Right kidney (tissue), 1 donor: ENCODE measurements at regions not wholly inside any gene's neighbourhood (a gene's known extent, or its start where the extent isn't known, plus 50 kb on each side); places are given as distances from the start of the nearest gene placed in this dataset.
"Not testable (repeated sequence)": the region's sequence is repeated elsewhere in the genome, so short reads cannot be mapped to it uniquely, and the experiment has no call there.

Source experiments
- DNase-seq: peaks from one replicate; pipeline ENCODE4 v3.0.0-alpha.2; 2016

DNA sequence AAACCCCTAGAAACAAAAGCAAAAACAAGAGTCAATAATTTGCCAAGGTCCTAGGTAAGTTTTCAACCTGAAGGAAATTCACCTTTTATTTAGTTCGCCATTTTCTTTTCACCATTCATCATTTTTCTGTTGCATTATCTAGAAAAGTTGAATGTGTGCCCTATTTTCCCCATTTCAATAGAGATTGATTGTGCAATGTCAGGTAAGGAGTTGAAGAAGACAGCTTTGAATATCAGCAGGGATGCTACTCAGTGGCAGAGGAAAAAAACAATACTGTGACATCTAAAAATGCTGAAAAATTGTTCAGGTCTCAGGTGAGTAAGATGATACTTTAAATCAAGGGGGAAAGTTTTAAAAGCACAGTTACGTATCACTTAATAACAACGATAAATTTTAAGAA lies 813.7 kb downstream of the DTWD2 start:
- no peak for DNase-seq

DNA sequence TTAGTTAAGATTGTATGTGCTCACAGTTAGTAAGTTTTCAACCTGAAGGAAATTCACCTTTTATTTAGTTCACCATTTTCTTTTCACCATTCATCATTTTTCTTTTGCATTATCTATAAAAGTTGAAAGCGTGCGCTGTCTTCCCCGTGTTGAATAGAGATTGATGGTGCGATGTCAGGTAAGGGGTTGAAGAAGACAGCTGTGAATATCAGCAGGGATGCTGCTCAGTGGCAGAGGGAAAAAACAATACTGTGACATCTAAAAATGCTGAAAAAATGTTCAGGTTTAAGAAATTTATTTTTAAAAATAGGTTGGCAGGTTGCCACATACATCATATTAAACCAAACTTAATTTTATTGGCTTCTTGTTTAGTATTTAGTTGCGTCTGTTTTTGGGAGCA lies 815.0 kb downstream of the DTWD2 start:
- DNase-seq: no peak

DNA sequence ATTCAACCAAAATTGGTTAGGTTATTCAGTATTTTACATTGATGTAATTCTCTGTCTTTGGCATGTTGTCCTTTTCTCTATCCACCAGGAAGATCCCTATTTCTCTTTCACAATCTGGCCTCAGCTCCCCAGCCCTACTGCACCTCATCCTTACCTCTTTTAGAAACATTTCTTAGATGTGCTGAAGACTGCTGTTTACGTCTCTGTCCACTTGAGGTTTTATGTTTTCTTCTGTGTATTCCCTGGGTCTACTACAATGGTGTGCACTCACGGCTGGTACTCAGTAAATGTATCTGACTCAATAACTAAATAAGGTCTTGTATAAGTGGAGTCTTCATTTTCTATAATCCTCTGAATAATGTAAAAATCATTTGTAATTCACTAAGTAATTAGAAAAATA lies 822.7 kb downstream of the DTWD2 start:
- no peak for DNase-seq

DNA sequence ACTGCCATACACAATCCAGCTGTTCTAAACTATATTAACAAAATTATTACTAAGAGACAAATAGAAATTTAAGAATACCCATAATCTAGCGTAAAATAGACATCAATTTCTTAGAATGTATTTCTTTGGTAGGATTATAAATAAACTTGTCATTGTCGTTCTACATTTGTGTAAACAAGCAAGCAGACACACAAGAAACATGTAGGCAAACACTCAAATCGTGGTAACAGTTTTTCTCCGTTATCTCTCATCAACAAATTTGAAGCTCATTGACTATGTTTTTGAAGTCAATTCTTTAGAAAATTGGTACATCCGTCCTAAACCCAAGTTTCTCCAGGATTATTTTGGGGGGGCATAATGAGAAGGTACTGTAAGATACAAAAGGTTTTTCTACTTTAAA lies 832.2 kb downstream of the DTWD2 start:
- DNase-seq: no peak

DNA sequence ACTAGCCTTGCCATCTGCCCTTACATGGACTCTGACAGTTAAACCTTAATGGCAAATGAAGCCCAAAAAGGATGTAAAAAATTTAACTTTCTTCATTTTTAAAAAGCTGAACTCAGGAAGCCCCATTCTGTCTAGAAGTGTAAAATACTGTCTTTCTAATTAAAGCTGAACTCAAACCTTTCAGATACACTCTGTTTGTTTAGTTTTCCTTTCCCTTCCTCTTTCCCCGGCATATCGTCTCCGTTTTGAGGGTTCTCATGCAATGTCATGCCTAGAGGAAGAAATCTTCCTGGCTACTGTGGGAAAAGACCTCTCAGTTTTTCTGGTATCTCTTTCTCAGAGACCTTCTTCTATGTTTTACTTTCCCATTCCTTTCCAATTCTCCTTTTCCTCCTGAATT lies 841.5 kb downstream of the DTWD2 start:
- DNase-seq: no peak

DNA sequence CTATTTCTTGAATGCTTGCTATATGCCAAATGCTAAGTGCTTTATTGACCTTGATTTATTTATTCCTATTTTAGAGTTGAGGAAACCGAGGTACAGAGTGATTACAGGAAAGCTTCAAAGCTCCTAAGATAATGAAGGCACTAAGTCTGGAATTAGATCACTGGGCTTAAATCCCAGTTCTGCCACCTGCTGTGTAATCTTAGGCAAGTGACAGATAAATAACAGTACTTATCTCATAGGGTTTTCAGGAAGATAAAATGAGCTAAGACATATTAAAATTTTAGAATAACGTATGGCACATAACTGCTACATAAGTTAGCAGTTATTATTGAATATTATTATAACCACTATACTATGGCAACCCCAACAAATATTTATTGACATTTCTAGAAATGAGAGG lies 843.8 kb downstream of the DTWD2 start:
- DNase-seq: no peak

DNA sequence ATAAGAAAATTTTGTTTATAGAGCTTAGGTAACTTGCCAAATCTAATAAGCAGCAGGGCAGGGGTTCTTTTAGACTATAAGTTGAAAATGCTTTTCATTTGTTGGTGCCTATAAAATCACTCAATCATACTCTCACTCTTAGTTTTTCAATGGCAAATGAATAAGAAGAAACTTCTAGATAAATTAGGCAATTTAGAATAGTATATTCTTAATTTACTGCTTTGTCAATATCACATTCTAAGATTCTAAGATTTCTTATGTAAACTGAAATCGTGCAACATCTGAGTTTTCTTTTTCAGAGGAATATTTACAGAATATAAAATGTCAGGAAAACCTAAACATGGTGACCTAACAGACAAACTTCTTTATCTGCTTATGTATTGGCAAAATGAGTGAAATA lies 849.0 kb downstream of the DTWD2 start:
- no peak for DNase-seq

DNA sequence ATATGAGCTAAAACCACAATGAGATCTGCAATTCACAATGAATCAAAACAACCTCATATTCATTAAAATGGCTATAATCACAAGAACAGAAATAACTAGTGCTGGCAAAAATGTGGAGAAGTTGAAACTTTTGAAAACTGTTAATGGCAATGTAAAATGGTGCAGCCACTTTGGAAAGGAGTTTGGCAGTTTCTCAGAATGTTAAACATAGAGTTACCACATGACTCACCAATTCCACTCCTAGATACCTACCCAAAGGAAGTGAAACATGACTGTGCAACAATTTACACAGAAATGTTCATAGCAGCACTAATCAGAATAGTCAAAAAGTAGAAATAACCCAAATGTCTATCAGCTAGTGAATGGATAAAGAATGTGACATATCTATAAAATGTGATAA lies 862.2 kb downstream of the DTWD2 start:
- DNase-seq: no peak

DNA sequence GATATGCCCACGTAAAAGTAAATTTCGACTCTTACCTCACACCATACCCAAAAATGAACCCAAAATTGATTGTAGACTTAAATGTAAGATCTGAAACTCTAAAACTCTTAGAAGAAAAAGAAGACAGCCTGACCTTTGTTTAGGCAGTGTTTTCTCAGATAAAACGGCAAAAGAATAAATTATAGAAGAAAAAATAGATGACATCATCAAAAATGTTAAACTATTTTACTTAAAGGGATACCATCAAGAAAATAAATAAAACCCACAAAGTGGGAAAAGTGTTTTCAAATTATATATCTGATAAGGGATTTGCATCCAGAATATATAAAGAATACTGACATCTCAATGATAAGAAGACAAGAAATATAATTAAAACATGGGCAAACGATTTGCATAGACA lies 862.7 kb downstream of the DTWD2 start:
- DNase-seq: no peak

DNA sequence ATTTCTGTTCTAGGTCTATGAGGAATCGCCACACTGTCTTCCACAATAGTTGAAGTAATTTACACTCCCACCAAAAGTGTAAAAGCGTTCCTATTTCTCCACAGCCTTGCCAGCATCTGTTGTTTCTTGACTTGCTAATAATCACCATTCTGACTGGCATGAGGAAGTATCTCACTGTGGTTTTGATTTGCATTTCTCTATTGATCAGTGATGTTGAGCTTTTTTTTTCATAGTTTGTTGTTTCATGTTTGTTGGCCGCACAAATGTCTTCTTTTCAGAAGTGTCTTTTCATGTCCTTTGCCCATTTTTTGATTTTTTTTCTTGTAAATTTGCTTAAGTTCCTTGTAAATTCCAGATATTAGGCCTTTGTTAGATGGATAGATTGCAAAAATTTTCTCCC lies 867.1 kb downstream of the DTWD2 start:
- no peak for DNase-seq

DNA sequence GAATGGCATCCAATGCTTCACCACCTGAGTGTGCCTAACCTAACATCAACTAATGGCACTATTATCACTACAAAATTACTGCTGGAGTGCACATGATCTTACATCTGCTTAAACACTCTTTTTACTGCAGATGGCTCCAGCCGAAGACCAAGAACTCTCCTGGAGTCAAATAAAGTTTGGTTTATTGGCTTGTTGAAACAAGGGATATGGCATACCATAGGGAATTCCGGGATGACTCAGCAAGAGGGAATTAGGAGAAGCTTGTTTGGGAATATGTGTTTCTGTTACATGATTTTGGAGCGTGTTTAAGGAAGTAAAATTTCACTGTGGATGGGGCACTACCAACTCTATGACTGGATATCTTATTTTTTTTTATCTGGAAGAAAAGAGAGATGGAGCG lies 872.6 kb downstream of the DTWD2 start:
- no peak for DNase-seq

DNA sequence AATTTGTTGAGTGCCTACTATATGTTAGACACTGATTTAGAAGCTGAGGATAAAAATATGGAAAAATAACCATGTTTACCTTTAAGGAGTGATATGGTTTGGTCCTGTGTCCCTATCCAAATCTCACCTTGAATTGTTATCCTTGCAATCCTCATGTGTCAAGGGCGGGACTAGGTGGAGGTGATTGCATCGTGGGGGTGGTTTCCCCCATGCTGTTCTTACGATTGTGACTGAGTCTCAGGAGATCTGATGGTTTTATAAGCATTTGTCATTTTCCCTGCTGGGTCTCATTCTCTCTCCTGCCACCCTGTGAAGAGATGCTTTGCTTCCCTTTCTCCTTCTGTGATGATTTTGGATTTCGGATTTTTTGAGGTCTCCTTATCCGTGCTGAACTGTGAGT lies 876.4 kb downstream of the DTWD2 start:
- no peak for DNase-seq

DNA sequence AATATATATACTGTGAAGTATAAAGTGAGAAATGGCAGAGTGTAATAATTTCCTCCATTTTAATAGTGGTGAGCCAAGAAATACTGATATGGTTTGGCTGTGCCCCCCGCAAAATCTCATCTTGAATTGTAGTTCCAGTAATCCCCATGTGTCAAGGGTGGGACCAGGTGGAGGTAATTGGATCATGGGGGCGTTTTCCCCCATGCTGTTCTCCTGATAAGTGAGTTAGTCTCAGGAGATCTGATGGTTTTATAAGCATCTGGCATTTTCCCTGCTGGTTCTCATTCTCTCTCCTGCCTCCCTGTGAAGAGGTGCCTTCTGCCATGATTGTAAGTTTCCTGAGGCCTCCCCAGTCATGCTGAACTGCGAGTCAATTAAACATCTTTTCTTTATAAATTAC lies 881.1 kb downstream of the DTWD2 start:
- DNase-seq: not testable (repeated sequence)

DNA sequence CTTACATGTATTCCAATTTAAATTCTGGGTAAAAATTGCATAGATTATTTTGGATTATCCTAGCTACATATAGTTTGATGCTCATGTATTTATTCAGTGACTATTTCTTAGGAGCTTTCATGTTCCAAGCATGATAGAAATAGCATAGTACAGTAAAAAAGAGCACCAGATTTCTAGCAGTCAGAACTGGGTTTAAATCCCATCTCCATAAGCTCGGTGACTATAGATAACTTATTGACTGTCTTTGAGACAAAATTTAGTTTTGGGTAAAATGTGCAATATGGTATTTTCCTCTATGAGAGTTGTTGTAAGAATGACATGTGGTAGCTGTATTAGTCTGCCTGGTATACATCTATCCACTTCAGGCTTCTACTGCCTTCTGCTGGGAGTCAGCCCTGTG lies 889.6 kb downstream of the DTWD2 start:
- DNase-seq: no peak

DNA sequence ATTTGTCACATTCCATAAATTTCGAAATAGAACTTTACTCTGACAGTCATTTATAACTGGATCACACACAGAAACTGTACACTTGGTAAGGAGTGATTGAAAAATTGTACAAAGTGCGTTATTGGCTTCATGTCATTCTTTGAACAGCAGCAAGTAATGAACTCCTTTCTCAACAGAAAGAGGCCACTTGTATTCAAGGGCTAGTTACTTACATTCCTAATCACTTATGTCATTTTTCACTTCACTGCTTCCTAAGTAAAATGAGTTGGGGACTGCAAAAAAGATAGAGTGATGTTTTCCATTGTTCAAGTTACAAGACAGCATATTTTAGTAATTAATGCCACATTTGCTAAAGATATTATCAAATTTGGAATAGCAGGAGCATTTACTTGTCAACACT lies 893.2 kb downstream of the DTWD2 start:
- DNase-seq: no peak

DNA sequence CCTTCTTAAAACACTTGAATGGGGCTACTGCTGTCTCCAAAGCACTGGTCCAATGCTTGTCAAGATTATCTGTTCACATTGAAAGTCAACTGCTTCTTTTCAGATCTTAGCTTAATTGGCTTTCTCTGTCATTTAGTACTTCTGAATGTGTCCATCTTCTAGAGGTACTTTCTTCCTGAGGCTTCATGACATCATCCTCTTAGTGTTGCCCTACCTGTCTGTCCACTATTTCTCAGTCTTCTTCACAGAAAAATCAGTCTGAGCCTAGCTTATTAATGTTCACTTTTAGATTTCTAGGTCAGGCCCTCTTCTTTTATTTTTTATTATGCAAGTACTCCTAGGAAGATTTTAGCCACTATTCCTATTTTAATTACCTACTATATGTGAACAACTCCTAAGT lies 899.9 kb downstream of the DTWD2 start:
- DNase-seq: no peak

DNA sequence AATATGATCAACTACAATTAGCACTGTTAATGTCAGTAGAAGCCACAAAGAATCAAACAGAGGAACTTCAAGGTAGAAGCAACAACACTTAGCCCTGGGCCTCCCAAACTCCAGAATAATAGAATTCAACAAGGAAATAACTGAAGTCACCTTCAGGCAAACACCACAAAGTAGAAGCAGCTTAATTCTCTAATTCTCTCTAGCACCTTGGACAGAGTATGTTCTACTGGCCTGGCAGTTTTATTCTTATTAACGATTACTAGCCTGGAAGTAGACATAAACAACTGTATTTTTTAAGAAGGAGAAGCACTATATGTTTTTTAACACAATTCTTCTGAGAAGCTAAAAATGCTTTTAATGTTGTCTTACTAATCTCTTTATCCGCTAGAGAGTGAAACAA lies 911.9 kb downstream of the DTWD2 start:
- DNase-seq: no peak

DNA sequence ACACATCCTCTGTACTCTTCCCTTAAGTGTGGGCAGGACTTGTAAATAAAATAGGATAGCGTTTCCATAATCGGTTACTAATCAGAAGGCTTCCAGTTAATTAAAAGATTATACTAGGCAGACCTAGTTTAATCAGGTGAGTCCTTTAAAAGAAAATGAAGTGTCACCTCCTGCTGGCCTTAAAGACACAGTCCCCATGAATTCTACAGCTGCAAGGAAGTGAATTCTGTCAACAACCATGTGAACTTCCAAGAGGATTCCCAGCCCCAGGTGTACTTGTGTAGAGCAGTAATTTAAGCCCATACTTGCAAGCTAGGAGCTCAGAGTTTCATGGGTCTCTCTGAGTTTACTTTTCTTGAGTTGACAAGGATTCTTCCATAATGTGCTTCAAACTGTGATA lies 918.3 kb downstream of the DTWD2 start:
- DNase-seq: no peak

DNA sequence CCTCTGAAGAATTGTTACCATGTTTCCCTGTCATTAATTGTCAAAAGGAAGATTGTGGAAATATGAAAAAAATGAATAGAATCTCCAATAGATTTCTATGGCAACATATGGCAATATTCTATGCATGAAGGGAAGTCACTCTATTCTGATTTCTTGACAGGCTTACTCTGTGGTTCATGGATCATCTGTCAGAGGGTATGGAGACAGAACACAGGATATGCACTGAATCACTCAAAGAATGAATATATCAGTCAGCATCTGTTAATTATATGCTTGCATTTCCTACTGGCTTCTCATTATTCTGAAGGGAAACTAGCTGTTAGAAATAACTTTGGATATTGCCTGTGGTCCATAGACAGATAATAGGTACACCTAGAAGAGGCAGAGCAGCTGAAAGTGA lies 918.9 kb downstream of the DTWD2 start:
- DNase-seq: no peak

DNA sequence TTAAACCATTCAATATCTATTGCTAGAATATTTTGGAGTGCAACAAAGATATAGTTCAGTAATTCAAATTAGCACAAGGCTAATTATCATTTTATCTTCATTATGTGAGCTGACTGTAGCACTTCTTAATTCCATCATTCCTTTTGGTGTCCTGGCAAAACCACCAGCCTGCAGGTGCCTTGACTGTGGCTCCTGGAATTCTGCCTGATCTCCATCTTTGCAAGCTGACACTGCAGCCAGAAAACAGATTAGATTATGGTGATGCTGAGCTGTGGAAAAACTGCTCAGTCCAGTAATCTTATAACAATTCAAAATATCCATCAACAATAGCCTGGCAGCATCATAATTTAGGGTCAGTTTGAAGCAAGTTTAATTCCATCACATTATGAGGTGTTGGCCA lies 919.5 kb downstream of the DTWD2 start:
- no peak for DNase-seq

DNA sequence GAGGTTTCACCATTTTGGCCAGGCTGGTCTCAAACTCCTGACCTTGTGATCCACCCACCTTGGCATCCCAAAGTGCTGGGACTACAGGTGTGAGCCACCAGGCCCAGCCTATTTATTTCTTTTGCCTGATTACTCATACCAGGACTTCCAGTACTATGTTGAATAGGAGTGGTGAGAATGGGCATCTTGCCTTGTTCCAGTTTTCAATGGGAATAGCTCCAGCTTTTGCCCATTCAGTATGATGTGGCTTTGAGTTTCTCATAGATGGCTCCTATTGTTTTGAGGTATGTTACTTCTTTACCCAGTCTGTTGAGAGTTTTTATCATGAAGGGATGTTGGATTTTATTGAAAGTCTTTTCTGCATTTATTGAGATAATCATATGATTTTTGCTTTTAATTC lies 924.5 kb downstream of the DTWD2 start:
- not testable (repeated sequence) for DNase-seq

DNA sequence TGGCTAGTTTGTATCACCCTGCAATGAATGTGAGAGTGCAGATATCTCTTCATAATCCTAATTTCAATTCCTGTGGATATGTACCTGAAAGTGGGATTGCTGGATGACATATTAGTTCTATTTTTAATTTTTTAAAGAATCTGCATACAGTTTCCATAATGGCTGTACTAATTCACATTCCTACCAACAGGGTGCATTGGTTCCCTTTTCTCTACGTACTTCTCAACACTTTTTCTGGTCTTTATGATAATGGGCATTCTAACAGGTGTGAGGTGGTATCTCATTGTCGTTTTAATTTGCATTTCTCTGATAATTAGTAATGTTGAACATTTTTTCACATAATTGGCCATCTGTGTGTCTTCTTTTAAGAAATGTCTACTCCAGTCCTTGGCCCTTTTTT lies 927.5 kb downstream of the DTWD2 start:
- DNase-seq: no peak

DNA sequence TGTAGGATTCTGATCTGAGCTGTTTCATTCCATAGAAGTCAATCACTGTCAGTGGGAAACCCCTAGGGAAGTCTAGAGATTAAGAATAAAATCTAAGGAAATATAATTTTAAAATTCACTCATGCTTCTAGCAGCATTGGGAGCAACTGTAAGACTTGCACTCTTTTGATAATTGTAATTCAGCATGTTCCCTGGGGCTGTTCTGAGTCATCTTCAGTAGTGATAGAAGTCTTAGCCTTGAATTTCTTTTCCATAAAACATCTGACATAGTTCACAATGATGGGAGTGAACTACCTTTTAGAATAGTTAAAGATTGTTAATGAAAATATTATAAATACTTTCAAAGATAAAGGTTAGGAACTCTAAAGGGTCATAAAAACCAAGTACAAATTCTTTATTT lies 935.8 kb downstream of the DTWD2 start:
- no peak for DNase-seq

DNA sequence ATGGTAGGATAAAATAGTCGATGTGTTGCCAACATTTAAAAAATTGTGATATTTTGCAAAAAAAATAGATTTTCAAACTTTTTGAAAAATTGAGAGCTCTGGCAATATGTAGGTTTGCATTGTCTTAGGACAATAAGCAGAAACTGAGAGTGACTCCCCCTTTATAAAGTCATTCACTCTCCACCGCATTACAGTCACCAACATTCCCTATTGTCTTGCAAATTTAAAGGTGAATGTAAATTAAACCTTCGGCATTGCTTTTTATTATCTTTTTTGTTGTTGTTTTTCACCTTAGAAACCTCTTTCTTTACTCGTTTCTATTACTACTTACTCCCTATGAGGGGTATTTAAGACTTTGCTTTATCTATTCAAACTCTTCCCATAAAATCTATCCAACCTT lies 944.2 kb downstream of the DTWD2 start:
- DNase-seq: no peak

DNA sequence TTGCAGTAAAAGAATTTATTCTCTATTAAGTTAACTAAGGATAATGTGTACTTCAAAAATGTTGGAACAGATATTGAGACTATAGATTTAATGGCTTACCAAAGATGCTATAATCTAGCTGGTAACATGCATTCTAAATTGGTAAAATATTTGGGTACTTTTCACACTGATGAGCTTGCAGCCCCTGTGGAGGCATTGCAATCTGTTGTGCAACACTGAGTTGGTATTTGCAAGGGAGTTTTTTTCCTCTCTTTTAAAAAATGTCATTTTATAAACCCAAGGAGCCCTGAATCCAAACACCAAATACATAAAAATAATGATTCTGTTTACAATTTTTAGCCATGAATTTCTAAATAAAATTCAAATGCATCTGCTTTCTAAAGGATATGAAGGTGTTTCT lies 944.8 kb downstream of the DTWD2 start:
- DNase-seq: no peak

DNA sequence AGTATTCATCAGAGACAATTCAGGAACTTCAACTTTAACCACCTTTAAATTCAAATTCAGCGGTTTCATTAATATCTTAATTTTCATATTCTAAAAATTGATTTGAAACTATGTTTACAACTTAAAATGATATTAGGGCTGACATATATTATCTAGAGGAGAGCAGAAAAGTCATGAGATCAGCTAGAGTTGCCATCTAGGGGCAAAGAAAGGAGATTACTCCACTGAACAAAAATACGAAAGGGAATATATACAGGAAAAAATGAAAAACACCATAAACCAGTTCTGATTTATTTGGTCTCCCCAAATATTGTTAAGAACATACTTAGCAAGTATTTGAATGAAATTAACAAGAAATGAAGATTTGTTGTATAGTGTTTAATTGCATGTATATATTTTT lies 946.3 kb downstream of the DTWD2 start:
- no peak for DNase-seq
